ENCODE measurements at regions not wholly inside any gene's neighbourhood (a gene's known extent, or its start where the extent isn't known, plus 50 kb on each side); places are given as distances from the start of the nearest gene placed in this dataset.
"Not testable (repeated sequence)": the region's sequence is repeated elsewhere in the genome, so short reads cannot be mapped to it uniquely, and the experiment has no call there.

- DNase-seq (ENCODE audit: low spot score): no peak
Observed at GRCh38 chrX:65610481-65610880, 57.0 kb upstream of the MSN start.

GRCh38 chrX:65610040-65610439 is 57.4 kb upstream of the MSN start:
- no peak for DNase-seq (ENCODE audit: low spot score)

GRCh38 chrX:65609237-65609636 is 58.2 kb upstream of the MSN start:
- DNase-seq (ENCODE audit: low spot score): no peak

GRCh38 chrX:65608026-65608425 is 59.4 kb upstream of the MSN start:
- no peak for DNase-seq (ENCODE audit: low spot score)

GRCh38 chrX:65607070-65607742 is 60.2 kb upstream of the MSN start:
- no peak for DNase-seq (ENCODE audit: low spot score)

- no peak for DNase-seq (ENCODE audit: low spot score)
Observed at GRCh38 chrX:65602221-65602560, 65.3 kb upstream of the MSN start.

- no peak for DNase-seq (ENCODE audit: low spot score)
Observed at GRCh38 chrX:65601530-65602220, 65.8 kb upstream of the MSN start.

GRCh38 chrX:65601126-65601525 is 66.3 kb upstream of the MSN start:
- no peak for DNase-seq (ENCODE audit: low spot score)

- no peak for DNase-seq (ENCODE audit: low spot score)
Observed at GRCh38 chrX:65600106-65600505, 65.5 kb upstream of the LAS1L start.

- DNase-seq (ENCODE audit: low spot score): no peak
Observed at GRCh38 chrX:65598559-65599147, 64.1 kb upstream of the LAS1L start.

- peak; percentile 7 for DNase-seq (ENCODE audit: low spot score)
Observed at GRCh38 chrX:65596270-65597034, 61.9 kb upstream of the LAS1L start.

GRCh38 chrX:65595460-65595876 is 60.9 kb upstream of the LAS1L start:
- peak; percentile 79 for DNase-seq (ENCODE audit: low spot score)

GRCh38 chrX:65591206-65591605 is 56.6 kb upstream of the LAS1L start:
- DNase-seq (ENCODE audit: low spot score): no peak

- DNase-seq (ENCODE audit: low spot score): no peak
Observed at GRCh38 chrX:65589304-65589703, 54.7 kb upstream of the LAS1L start.

- DNase-seq (ENCODE audit: low spot score): no peak
Observed at GRCh38 chrX:65588795-65589194, 54.2 kb upstream of the LAS1L start.

GRCh38 chrX:65587616-65588526 is 53.3 kb upstream of the LAS1L start:
- DNase-seq (ENCODE audit: low spot score): no peak

- DNase-seq (ENCODE audit: low spot score): no peak
Observed at GRCh38 chrX:65586491-65586890, 51.9 kb upstream of the LAS1L start.

GRCh38 chrX:65585226-65585625 is 50.6 kb upstream of the LAS1L start:
- not testable (repeated sequence) for DNase-seq (ENCODE audit: low spot score)

All from RKO (cell line).